Natural killer cell (primary cell): ENCODE measurements at regions not wholly inside any gene's neighbourhood (a gene's known extent, or its start where the extent isn't known, plus 50 kb on each side); places are given as distances from the start of the nearest gene placed in this dataset.

Source experiments
- ATAC-seq, 3 donors: fragments of 150-1000 bp in 2 of 3; fragments of 200-7000 bp in 1 of 3; cut with Tn5 transposase; 1 replicate in 1 of 3; 2 replicates in 2 of 3; pipeline ENCODE4 v1.10.0; 2021; ENCODE audit warnings: mild to moderate bottlenecking in 2 of 3, moderate library complexity in 2 of 3
- DNase-seq, 2 donors: peaks; one replicate each; pipeline versions ENCODE4 v3.0.0 to v3.0.0-alpha.2; 2013 to 2021; ENCODE audit warnings: mixed read lengths in 1 of 2
- H3K27ac ChIP-seq: one replicate; pipeline ENCODE4 v1.5.1; 2013; ENCODE audit warnings: mild to moderate bottlenecking, low read length
- H3K27me3 ChIP-seq: one replicate; pipeline ENCODE4 v1.6.1; 2013; ENCODE audit warnings: low read length; ENCODE audit not compliant: control insufficient read depth, insufficient read depth
- H3K36me3 ChIP-seq: one replicate; pipeline ENCODE4 v1.6.1; 2013; ENCODE audit warnings: low read length; ENCODE audit not compliant: control insufficient read depth, insufficient read depth
- H3K4me1 ChIP-seq: one replicate; pipeline ENCODE4 v1.6.1; 2013; ENCODE audit warnings: low read length; ENCODE audit not compliant: control insufficient read depth, insufficient read depth
- H3K4me3 ChIP-seq: one replicate; pipeline ENCODE4 v1.5.1; 2013; ENCODE audit warnings: low read length
- H3K9me3 ChIP-seq: one replicate; pipeline ENCODE4 v1.6.1; 2013; ENCODE audit warnings: low read length; ENCODE audit not compliant: control insufficient read depth, insufficient read depth
- H3K27ac Mint-ChIP-seq, 2 donors: one replicate each; pipeline ENCODE4 v1.8.0; 2022; ENCODE audit warnings: mild to moderate bottlenecking in 2 of 2, mixed read lengths in 2 of 2, moderate library complexity in 1 of 2
- H3K27me3 Mint-ChIP-seq, 2 donors: one replicate each; pipeline ENCODE4 v1.8.0; 2022; ENCODE audit warnings: low read depth in 2 of 2, mixed read lengths in 2 of 2
- H3K36me3 Mint-ChIP-seq: one replicate; pipeline ENCODE4 v1.8.0; 2022; ENCODE audit warnings: mixed read lengths
- H3K4me1 Mint-ChIP-seq, 2 donors: one replicate each; pipeline ENCODE4 v1.8.0; 2022; ENCODE audit warnings: mixed read lengths in 2 of 2
- H3K4me3 Mint-ChIP-seq: one replicate; pipeline ENCODE4 v1.8.0; 2022; ENCODE audit warnings: mild to moderate bottlenecking, moderate library complexity, mixed read lengths
- H3K9me3 Mint-ChIP-seq, 2 donors: one replicate each; pipeline ENCODE4 v1.8.0; 2022; ENCODE audit warnings: mixed read lengths in 2 of 2
- WGBS: methylation state at CpG from one replicate; pipeline ENCODE4 v1.1.7; 2013; ENCODE audit warnings: missing lambda C conversion rate; ENCODE audit not compliant: insufficient coverage; 5-methylcytosine and 5-hydroxymethylcytosine counted together
- intact Hi-C: fragments of 100-400 bp; cut with micrococcal nuclease; formaldehyde crosslinking; loops from one replicate; pipeline ENCODE4 v1.14.2; 2022
- TF ChIP-seq, protein P1 (sequence below): fragments of 200-600 bp; IDR thresholded peaks from one replicate; pipeline ENCODE4 v1.8.0; 2022; ENCODE audit warnings: antibody characterized with exemption

DNA sequence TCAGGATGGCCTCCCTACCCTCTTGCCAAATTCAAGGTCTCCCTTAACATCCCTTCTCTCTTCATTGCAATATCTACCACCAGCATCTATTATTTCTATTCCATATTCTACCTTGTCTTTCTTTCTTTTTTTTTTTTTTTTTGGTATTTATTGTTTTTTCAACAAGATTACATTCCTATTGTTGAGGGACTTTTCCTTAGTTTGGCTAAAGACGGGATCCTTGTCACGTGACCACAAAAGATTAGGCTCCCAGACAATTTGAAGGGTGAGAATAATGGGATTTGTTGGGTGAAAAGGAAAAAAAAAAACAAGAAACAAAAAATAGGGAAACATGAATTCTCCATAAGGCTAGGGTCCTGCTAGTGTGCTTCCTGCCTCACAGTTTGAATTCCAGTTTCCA lies 124.3 kb upstream of the MCHR2 start:
- H3K27me3 ChIP-seq, result no peaks in the 10 kb centered on the region
- H3K4me3 ChIP-seq, result no peak overlapping the region
- Mint-ChIP-seq H3K4me1 (no peaks in the 10 kb centered on the region), H3K36me3 (no peaks in the 10 kb centered on the region), H3K9me3 (no peaks in the 10 kb centered on the region), H3K27me3 (no peaks in the 10 kb centered on the region), H3K4me3 (no peak overlapping the region), H3K27ac (no peak overlapping the region)
- H3K27ac ChIP-seq, result no peak overlapping the region
- no peaks in the 10 kb centered on the region for H3K9me3 ChIP-seq
- H3K4me1 ChIP-seq, result no peaks in the 10 kb centered on the region
- TF ChIP-seq, protein P1, sequence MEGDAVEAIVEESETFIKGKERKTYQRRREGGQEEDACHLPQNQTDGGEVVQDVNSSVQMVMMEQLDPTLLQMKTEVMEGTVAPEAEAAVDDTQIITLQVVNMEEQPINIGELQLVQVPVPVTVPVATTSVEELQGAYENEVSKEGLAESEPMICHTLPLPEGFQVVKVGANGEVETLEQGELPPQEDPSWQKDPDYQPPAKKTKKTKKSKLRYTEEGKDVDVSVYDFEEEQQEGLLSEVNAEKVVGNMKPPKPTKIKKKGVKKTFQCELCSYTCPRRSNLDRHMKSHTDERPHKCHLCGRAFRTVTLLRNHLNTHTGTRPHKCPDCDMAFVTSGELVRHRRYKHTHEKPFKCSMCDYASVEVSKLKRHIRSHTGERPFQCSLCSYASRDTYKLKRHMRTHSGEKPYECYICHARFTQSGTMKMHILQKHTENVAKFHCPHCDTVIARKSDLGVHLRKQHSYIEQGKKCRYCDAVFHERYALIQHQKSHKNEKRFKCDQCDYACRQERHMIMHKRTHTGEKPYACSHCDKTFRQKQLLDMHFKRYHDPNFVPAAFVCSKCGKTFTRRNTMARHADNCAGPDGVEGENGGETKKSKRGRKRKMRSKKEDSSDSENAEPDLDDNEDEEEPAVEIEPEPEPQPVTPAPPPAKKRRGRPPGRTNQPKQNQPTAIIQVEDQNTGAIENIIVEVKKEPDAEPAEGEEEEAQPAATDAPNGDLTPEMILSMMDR, result no peak
- no peak for ATAC-seq
- no peaks in the 10 kb centered on the region for H3K36me3 ChIP-seq
- 83% methylated on average over 2 of the region's 2 CpGs for WGBS
- no peak for DNase-seq
- intact Hi-C loops, result no loop called here

- DNase-seq, result no peak
- Histone ChIP-seq H3K4me3 (no peak overlapping the region), H3K4me1 (no peaks in the 10 kb centered on the region), H3K9me3 (no peaks in the 10 kb centered on the region), H3K27ac (no peak overlapping the region), H3K36me3 (no peaks in the 10 kb centered on the region), H3K27me3 (no peaks in the 10 kb centered on the region)
- H3K36me3 Mint-ChIP-seq, result no peaks in the 10 kb centered on the region
- intact Hi-C loops, result no loop called here
- 77% methylated on average over 4 of the region's 5 CpGs for WGBS
- H3K4me3 Mint-ChIP-seq, result no peak overlapping the region
- no peak for ATAC-seq
- H3K27me3 Mint-ChIP-seq, result no peaks in the 10 kb centered on the region
- TF ChIP-seq, protein P1, result no peak
- H3K9me3 Mint-ChIP-seq, result no peaks in the 10 kb centered on the region
- no peak overlapping the region for H3K27ac Mint-ChIP-seq
- H3K4me1 Mint-ChIP-seq, result no peaks in the 10 kb centered on the region
Measured at GRCh38 chr6:100117680-100118079, 123.7 kb upstream of the MCHR2 start.

GRCh38 chr6:100116411-100117194 lies 122.6 kb upstream of the MCHR2 start:
- peak in 1 of 2 donors; percentile 44 for DNase-seq
- Histone ChIP-seq H3K27ac (no peak overlapping the region), H3K27me3 (no peaks in the 10 kb centered on the region), H3K4me3 (no peak overlapping the region), H3K9me3 (no peaks in the 10 kb centered on the region), H3K36me3 (no peaks in the 10 kb centered on the region), H3K4me1 (no peaks in the 10 kb centered on the region)
- intact Hi-C loops, result no loop called here
- Mint-ChIP-seq H3K4me3 (no peak overlapping the region), H3K9me3 (no peaks in the 10 kb centered on the region), H3K36me3 (no peaks in the 10 kb centered on the region), H3K27me3 (no peaks in the 10 kb centered on the region), H3K4me1 (no peaks in the 10 kb centered on the region), H3K27ac (no peak overlapping the region)
- TF ChIP-seq, protein P1, result no peak
- 3% methylated on average over 2 of the region's 4 CpGs for WGBS
- no peak for ATAC-seq
